ENCODE measurements at regions not wholly inside any gene's neighbourhood (a gene's known extent, or its start where the extent isn't known, plus 50 kb on each side); places are given as distances from the start of the nearest gene placed in this dataset.

GRCh38 chr11:70527429-70528045 lies 129.2 kb downstream of the CTTN start (continued):
- no peak for TF ChIP-seq EP300 (conservative IDR thresholded peaks at IDR 0.05; ENCODE audit: poor library complexity, severe bottlenecking)
- TF ChIP-seq RAD21 (conservative IDR thresholded peaks at IDR 0.05), result no peak
- TF ChIP-seq POLR2AphosphoS5 (IDR thresholded peaks at IDR 0.05), result no peak
- TF ChIP-seq SMC3 (conservative IDR thresholded peaks at IDR 0.05; ENCODE audit: poor library complexity), result no peak

- no peak overlapping the region for H3K4me2 ChIP-seq (ENCODE audit: low read length)
- H3K27ac ChIP-seq (ENCODE audit: low read length), result no peak overlapping the region
- no peaks in the 10 kb centered on the region for H4K20me1 ChIP-seq (ENCODE audit: insufficient read depth)
- no peaks in the 10 kb centered on the region for H3K36me3 ChIP-seq (ENCODE audit: insufficient read depth, low read length)
- H3K4me3 ChIP-seq (ENCODE audit: low read length), result no peak overlapping the region
- H3K9me2 ChIP-seq (ENCODE audit: insufficient read depth, low read length), result no peaks in the 10 kb centered on the region
- no peaks in the 10 kb centered on the region for H3K9me3 ChIP-seq (ENCODE audit: low read length)
- H3K27me3 ChIP-seq (ENCODE audit: insufficient read depth, low read depth, low read length), result no peaks in the 10 kb centered on the region
- no peak overlapping the region for H3K9ac ChIP-seq (ENCODE audit: low read length)
- H2AFZ ChIP-seq (ENCODE audit: low read depth, low read length), result no peak overlapping the region
- no peak for TF ChIP-seq POLR2AphosphoS5 (IDR thresholded peaks at IDR 0.05)
- TF ChIP-seq CTCF (IDR thresholded peaks at IDR 0.05; ENCODE audit: poor library complexity, severe bottlenecking), result no peak
- H3K79me2 ChIP-seq (replicated peaks; ENCODE audit: insufficient read depth, low read length), result peaks cover 14% of the 10 kb centered on the region
- no peaks in the 10 kb centered on the region for H3F3A ChIP-seq (ENCODE audit: insufficient read depth, low read length, poor library complexity, severe bottlenecking)
These were observed 129.9 kb downstream of the CTTN start for GRCh38 chr11:70528046-70528793.

- H3K27me3 ChIP-seq (ENCODE audit: insufficient read depth, low read depth, low read length), result no peaks in the 10 kb centered on the region
- H3K9me3 ChIP-seq (ENCODE audit: low read length), result no peaks in the 10 kb centered on the region
- no peak for TF ChIP-seq TAF1 (IDR thresholded peaks at IDR 0.05; ENCODE audit: low read depth)
- H3K9me2 ChIP-seq (ENCODE audit: insufficient read depth, low read length), result no peaks in the 10 kb centered on the region
- H3K27ac ChIP-seq (ENCODE audit: low read length), result no peak overlapping the region
- no peaks in the 10 kb centered on the region for H3F3A ChIP-seq (ENCODE audit: insufficient read depth, low read length, poor library complexity, severe bottlenecking)
- H3K79me2 ChIP-seq (replicated peaks; ENCODE audit: insufficient read depth, low read length), result peaks cover 14% of the 10 kb centered on the region
- no peak overlapping the region for H2AFZ ChIP-seq (ENCODE audit: low read depth, low read length)
- no peak overlapping the region for H3K4me3 ChIP-seq (ENCODE audit: low read length)
- no peaks in the 10 kb centered on the region for H3K36me3 ChIP-seq (ENCODE audit: insufficient read depth, low read length)
- no peak overlapping the region for H3K9ac ChIP-seq (ENCODE audit: low read length)
- no peak overlapping the region for H3K4me2 ChIP-seq (ENCODE audit: low read length)
- H4K20me1 ChIP-seq (ENCODE audit: insufficient read depth), result no peaks in the 10 kb centered on the region
These were observed 130.7 kb downstream of the CTTN start for GRCh38 chr11:70528794-70529580.

GRCh38 chr11:70530010-70530409 lies 131.7 kb downstream of the CTTN start:
- H3K4me2 ChIP-seq (ENCODE audit: low read length), result no peak overlapping the region
- H4K20me1 ChIP-seq (ENCODE audit: insufficient read depth), result no peaks in the 10 kb centered on the region
- TF ChIP-seq SMC3 (conservative IDR thresholded peaks at IDR 0.05; ENCODE audit: poor library complexity), result no peak
- no peak for TF ChIP-seq REST (IDR thresholded peaks at IDR 0.05; ENCODE audit: borderline replicate concordance)
- TF ChIP-seq MXI1 (conservative IDR thresholded peaks at IDR 0.05; ENCODE audit: poor library complexity, severe bottlenecking), result no peak
- no peak for TF ChIP-seq EZH2 (IDR thresholded peaks at IDR 0.05; ENCODE audit: borderline replicate concordance, insufficient read depth, low read length, poor library complexity, severe bottlenecking)
- TF ChIP-seq RAD21 (conservative IDR thresholded peaks at IDR 0.05), result no peak
- no peak for TF ChIP-seq POLR2AphosphoS5 (IDR thresholded peaks at IDR 0.05)
- no peak for TF ChIP-seq TAF1 (IDR thresholded peaks at IDR 0.05; ENCODE audit: low read depth)
- no peak for TF ChIP-seq CTCF (IDR thresholded peaks at IDR 0.05; ENCODE audit: poor library complexity, severe bottlenecking)
- TF ChIP-seq EP300 (conservative IDR thresholded peaks at IDR 0.05; ENCODE audit: poor library complexity, severe bottlenecking), result no peak
- H3K4me3 ChIP-seq (ENCODE audit: low read length), result no peak overlapping the region
- no peaks in the 10 kb centered on the region for H3K36me3 ChIP-seq (ENCODE audit: insufficient read depth, low read length)
- H3K9me2 ChIP-seq (ENCODE audit: insufficient read depth, low read length), result no peaks in the 10 kb centered on the region
- H3K27me3 ChIP-seq (ENCODE audit: insufficient read depth, low read depth, low read length), result no peaks in the 10 kb centered on the region
- H3K27ac ChIP-seq (ENCODE audit: low read length), result no peak overlapping the region
- H3K9ac ChIP-seq (ENCODE audit: low read length), result no peak overlapping the region
- no peaks in the 10 kb centered on the region for H3K9me3 ChIP-seq (ENCODE audit: low read length)
- peaks cover 10% of the 10 kb centered on the region for H3K79me2 ChIP-seq (replicated peaks; ENCODE audit: insufficient read depth, low read length)
- H3F3A ChIP-seq (ENCODE audit: insufficient read depth, low read length, poor library complexity, severe bottlenecking), result no peaks in the 10 kb centered on the region
- no peak overlapping the region for H2AFZ ChIP-seq (ENCODE audit: low read depth, low read length)
